ENCODE measurements at regions not wholly inside any gene's neighbourhood (a gene's known extent, or its start where the extent isn't known, plus 50 kb on each side); places are given as distances from the start of the nearest gene placed in this dataset.

- Histone ChIP-seq H3K4me3 (ENCODE audit: low read length) (no peak overlapping the region), H3K27me3 (ENCODE audit: control insufficient read depth, insufficient read depth, low read length) (no peaks in the 10 kb centered on the region), H3K36me3 (ENCODE audit: control insufficient read depth, insufficient read depth, low read length) (no peaks in the 10 kb centered on the region), H3K4me1 (ENCODE audit: control insufficient read depth, insufficient read depth, low read length) (no peaks in the 10 kb centered on the region), H3K27ac (ENCODE audit: low read length) (no peak overlapping the region), H3K9me3 (ENCODE audit: control insufficient read depth, insufficient read depth, low read length) (no peaks in the 10 kb centered on the region)
- ATAC-seq: no peak
- 87% methylated on average over 2 of the region's 3 CpGs for whole genome bisulfite sequencing (ENCODE audit: insufficient coverage)
- no peak for DNase-seq
- Mint-ChIP-seq H3K27ac (no peak overlapping the region), H3K4me3 (no peak overlapping the region), H3K27me3 (ENCODE audit: low read depth in 2 of 2) (no peaks in the 10 kb centered on the region), H3K4me1 (no peaks in the 10 kb centered on the region), H3K9me3 (peaks cover 0 to 2% of the 10 kb centered on the region in 2 donors), H3K36me3 (no peaks in the 10 kb centered on the region)
- intact Hi-C loops (cut with micrococcal nuclease): no loop called here
- no peak for TF ChIP-seq CTCF (IDR thresholded peaks at IDR 0.05)
Observed at GRCh38 chr20:6439737-6440442, 317.1 kb upstream of the FERMT1 start.

GRCh38 chr20:6434131-6434530 lies 311.3 kb upstream of the FERMT1 start:
- no peaks in the 10 kb centered on the region for H3K4me1 Mint-ChIP-seq
- WGBS (ENCODE audit: insufficient coverage): 90% methylated on average over 2 of the region's 2 CpGs
- H3K27me3 Mint-ChIP-seq (ENCODE audit: low read depth in 2 of 2): no peaks in the 10 kb centered on the region
- H3K4me3 ChIP-seq (ENCODE audit: low read length): no peak overlapping the region
- no peaks in the 10 kb centered on the region for H3K36me3 ChIP-seq (ENCODE audit: control insufficient read depth, insufficient read depth, low read length)
- TF ChIP-seq CTCF (IDR thresholded peaks at IDR 0.05): no peak
- intact Hi-C loops (cut with micrococcal nuclease): no loop called here
- DNase-seq: no peak
- no peak overlapping the region for H3K27ac ChIP-seq (ENCODE audit: low read length)
- H3K36me3 Mint-ChIP-seq: no peaks in the 10 kb centered on the region
- H3K9me3 ChIP-seq (ENCODE audit: control insufficient read depth, insufficient read depth, low read length): no peaks in the 10 kb centered on the region
- no peak for ATAC-seq
- no peak overlapping the region for H3K4me3 Mint-ChIP-seq
- H3K9me3 Mint-ChIP-seq: peaks cover 2% of the 10 kb centered on the region in 2 donors
- no peak overlapping the region for H3K27ac Mint-ChIP-seq
- no peaks in the 10 kb centered on the region for H3K4me1 ChIP-seq (ENCODE audit: control insufficient read depth, insufficient read depth, low read length)
- no peaks in the 10 kb centered on the region for H3K27me3 ChIP-seq (ENCODE audit: control insufficient read depth, insufficient read depth, low read length)

GRCh38 chr20:6430381-6430780 lies 307.6 kb upstream of the FERMT1 start:
- Mint-ChIP-seq H3K36me3 (no peaks in the 10 kb centered on the region), H3K4me1 (no peaks in the 10 kb centered on the region), H3K27ac (no peak overlapping the region), H3K9me3 (peaks cover 4 to 7% of the 10 kb centered on the region in 2 donors), H3K4me3 (no peak overlapping the region), H3K27me3 (ENCODE audit: low read depth in 2 of 2) (no peaks in the 10 kb centered on the region)
- Histone ChIP-seq H3K9me3 (ENCODE audit: control insufficient read depth, insufficient read depth, low read length) (no peaks in the 10 kb centered on the region), H3K4me1 (ENCODE audit: control insufficient read depth, insufficient read depth, low read length) (no peaks in the 10 kb centered on the region), H3K27me3 (ENCODE audit: control insufficient read depth, insufficient read depth, low read length) (no peaks in the 10 kb centered on the region), H3K27ac (ENCODE audit: low read length) (no peak overlapping the region), H3K36me3 (ENCODE audit: control insufficient read depth, insufficient read depth, low read length) (no peaks in the 10 kb centered on the region), H3K4me3 (ENCODE audit: low read length) (no peak overlapping the region)
- DNase-seq (no peak), ATAC-seq (no peak)
- TF ChIP-seq CTCF (IDR thresholded peaks at IDR 0.05): no peak
- intact Hi-C loops (cut with micrococcal nuclease): no loop called here

GRCh38 chr20:6426287-6426891 lies 303.6 kb upstream of the FERMT1 start:
- no peak overlapping the region for H3K27ac ChIP-seq (ENCODE audit: low read length)
- no peak for ATAC-seq
- Mint-ChIP-seq H3K27me3 (ENCODE audit: low read depth in 2 of 2) (no peaks in the 10 kb centered on the region), H3K36me3 (no peaks in the 10 kb centered on the region), H3K9me3 (peaks cover 4 to 5% of the 10 kb centered on the region in 2 donors), H3K4me1 (no peaks in the 10 kb centered on the region), H3K4me3 (no peak overlapping the region), H3K27ac (no peak overlapping the region)
- TF ChIP-seq CTCF (IDR thresholded peaks at IDR 0.05): no peak
- no peaks in the 10 kb centered on the region for H3K4me1 ChIP-seq (ENCODE audit: control insufficient read depth, insufficient read depth, low read length)
- DNase-seq: no peak
- WGBS (ENCODE audit: insufficient coverage): 0% methylated on average over 1 of the region's 1 CpG
- intact Hi-C loops (cut with micrococcal nuclease): no loop called here
- no peaks in the 10 kb centered on the region for H3K36me3 ChIP-seq (ENCODE audit: control insufficient read depth, insufficient read depth, low read length)
- H3K4me3 ChIP-seq (ENCODE audit: low read length): no peak overlapping the region
- H3K27me3 ChIP-seq (ENCODE audit: control insufficient read depth, insufficient read depth, low read length): no peaks in the 10 kb centered on the region
- H3K9me3 ChIP-seq (ENCODE audit: control insufficient read depth, insufficient read depth, low read length): no peaks in the 10 kb centered on the region

Measured in natural killer cell (primary cell).